Lung (tissue), 11 donors: ENCODE measurements at regions not wholly inside any gene's neighbourhood (a gene's known extent, or its start where the extent isn't known, plus 50 kb on each side); places are given as distances from the start of the nearest gene placed in this dataset.

Experiments used
- ATAC-seq: fragments of 200-7000 bp; cut with Tn5 transposase; one replicate; pipeline ENCODE4 v1.9.1; 2020; ENCODE audit warnings: moderate number of reproducible peaks; ENCODE audit not compliant: insufficient read depth, low FRiP score
- DNase-seq, 3 donors: peaks; one replicate each; pipeline ENCODE4 v3.0.0-alpha.2; 2013 to 2017
- H3K27ac ChIP-seq, 2 donors: one replicate each; pipeline ENCODE4 v1.5.1; 2013; ENCODE audit warnings: mild to moderate bottlenecking in 2 of 2, moderate library complexity in 2 of 2, control low read depth in 1 of 2, inconsistent platforms in 1 of 2, low read depth in 1 of 2, low read length in 1 of 2
- H3K27me3 ChIP-seq, 3 donors: one replicate each; pipeline ENCODE4 v1.5.1; 2013; ENCODE audit warnings: low read length in 2 of 3; ENCODE audit not compliant: control insufficient read depth in 3 of 3, insufficient read depth in 3 of 3
- H3K36me3 ChIP-seq, 4 donors: one replicate each; pipeline ENCODE4 v1.5.1; 2013; ENCODE audit warnings: low read length in 4 of 4, mild to moderate bottlenecking in 1 of 4, moderate library complexity in 1 of 4; ENCODE audit not compliant: control insufficient read depth in 4 of 4, insufficient read depth in 4 of 4
- H3K4me1 ChIP-seq, 5 donors: one replicate each; pipeline ENCODE4 v1.5.1; 2013; ENCODE audit warnings: low read length in 5 of 5, mild to moderate bottlenecking in 2 of 5, moderate library complexity in 1 of 5; ENCODE audit not compliant: control insufficient read depth in 5 of 5, insufficient read depth in 5 of 5
- H3K4me3 ChIP-seq: one replicate; pipeline ENCODE4 v1.5.1; 2013; ENCODE audit warnings: mild to moderate bottlenecking, control low read depth, moderate library complexity
- H3K9ac ChIP-seq, 2 donors: one replicate each; pipeline ENCODE4 v1.5.1; 2013; ENCODE audit warnings: low read length in 2 of 2, control low read depth in 1 of 2; ENCODE audit not compliant: insufficient read depth in 1 of 2
- H3K9me3 ChIP-seq, 4 donors: one replicate each; pipeline ENCODE4 v1.5.1; 2013; ENCODE audit warnings: low read length in 3 of 4, mild to moderate bottlenecking in 1 of 4, moderate library complexity in 1 of 4; ENCODE audit not compliant: control insufficient read depth in 4 of 4, insufficient read depth in 3 of 4
- WGBS, 2 donors: extraction: QIAGEN DNeasy Blood & Tissue Kit; methylation state at CpG; one replicate each; pipeline ENCODE4 v1.1.7; 2013; 5-methylcytosine and 5-hydroxymethylcytosine counted together
- TF ChIP-seq, protein P1 (sequence below): IDR thresholded peaks from 2 replicates; pipeline ENCODE4 v1.5.1; 2012; ENCODE audit warnings: mild to moderate bottlenecking; ENCODE audit errors: control extremely low read depth, extremely low read depth
- donor health status: control.
- donor health status: control.
- donor health status: Bipolar disorder and iron deficiency.
- donor health status: healthy.
- donor health status: DM: yes; HTN: yes; CAD: no.

DNA sequence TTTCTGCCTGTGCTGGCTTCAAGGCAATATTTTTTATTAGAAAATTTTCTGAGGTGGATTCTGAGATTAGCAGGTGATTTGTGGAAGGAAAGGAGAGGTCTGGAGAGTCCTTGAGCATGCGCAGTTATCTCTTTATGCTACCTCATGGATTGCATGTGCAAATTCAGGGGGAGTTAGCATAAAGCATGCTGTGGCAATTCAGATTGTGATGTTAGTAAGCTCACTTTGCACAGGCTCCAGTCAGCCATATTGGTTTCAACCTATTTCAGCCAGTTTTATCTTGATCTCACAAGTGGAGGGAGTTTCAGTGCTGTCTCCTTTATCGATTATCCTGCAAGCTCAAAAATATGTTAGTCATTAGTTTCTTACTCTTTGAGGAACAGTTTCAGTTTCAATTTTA lies 2012.3 kb upstream of the PIK3C3 start:
- TF ChIP-seq, protein P1, sequence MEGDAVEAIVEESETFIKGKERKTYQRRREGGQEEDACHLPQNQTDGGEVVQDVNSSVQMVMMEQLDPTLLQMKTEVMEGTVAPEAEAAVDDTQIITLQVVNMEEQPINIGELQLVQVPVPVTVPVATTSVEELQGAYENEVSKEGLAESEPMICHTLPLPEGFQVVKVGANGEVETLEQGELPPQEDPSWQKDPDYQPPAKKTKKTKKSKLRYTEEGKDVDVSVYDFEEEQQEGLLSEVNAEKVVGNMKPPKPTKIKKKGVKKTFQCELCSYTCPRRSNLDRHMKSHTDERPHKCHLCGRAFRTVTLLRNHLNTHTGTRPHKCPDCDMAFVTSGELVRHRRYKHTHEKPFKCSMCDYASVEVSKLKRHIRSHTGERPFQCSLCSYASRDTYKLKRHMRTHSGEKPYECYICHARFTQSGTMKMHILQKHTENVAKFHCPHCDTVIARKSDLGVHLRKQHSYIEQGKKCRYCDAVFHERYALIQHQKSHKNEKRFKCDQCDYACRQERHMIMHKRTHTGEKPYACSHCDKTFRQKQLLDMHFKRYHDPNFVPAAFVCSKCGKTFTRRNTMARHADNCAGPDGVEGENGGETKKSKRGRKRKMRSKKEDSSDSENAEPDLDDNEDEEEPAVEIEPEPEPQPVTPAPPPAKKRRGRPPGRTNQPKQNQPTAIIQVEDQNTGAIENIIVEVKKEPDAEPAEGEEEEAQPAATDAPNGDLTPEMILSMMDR: no peak
- no peaks in the 10 kb centered on the region for H3K9me3 ChIP-seq
- no peaks in the 10 kb centered on the region for H3K27me3 ChIP-seq
- no peak overlapping the region for H3K9ac ChIP-seq
- H3K4me3 ChIP-seq: no peak overlapping the region
- ATAC-seq: no peak
- H3K27ac ChIP-seq: no peak overlapping the region
- 81 to 87% methylated on average over 2 of the region's 2 CpGs for WGBS, 2 donors
- DNase-seq: no peak
- peaks cover 0 to 18% (median 0%) of the 10 kb centered on the region in 5 donors for H3K4me1 ChIP-seq
- no peaks in the 10 kb centered on the region for H3K36me3 ChIP-seq

DNA sequence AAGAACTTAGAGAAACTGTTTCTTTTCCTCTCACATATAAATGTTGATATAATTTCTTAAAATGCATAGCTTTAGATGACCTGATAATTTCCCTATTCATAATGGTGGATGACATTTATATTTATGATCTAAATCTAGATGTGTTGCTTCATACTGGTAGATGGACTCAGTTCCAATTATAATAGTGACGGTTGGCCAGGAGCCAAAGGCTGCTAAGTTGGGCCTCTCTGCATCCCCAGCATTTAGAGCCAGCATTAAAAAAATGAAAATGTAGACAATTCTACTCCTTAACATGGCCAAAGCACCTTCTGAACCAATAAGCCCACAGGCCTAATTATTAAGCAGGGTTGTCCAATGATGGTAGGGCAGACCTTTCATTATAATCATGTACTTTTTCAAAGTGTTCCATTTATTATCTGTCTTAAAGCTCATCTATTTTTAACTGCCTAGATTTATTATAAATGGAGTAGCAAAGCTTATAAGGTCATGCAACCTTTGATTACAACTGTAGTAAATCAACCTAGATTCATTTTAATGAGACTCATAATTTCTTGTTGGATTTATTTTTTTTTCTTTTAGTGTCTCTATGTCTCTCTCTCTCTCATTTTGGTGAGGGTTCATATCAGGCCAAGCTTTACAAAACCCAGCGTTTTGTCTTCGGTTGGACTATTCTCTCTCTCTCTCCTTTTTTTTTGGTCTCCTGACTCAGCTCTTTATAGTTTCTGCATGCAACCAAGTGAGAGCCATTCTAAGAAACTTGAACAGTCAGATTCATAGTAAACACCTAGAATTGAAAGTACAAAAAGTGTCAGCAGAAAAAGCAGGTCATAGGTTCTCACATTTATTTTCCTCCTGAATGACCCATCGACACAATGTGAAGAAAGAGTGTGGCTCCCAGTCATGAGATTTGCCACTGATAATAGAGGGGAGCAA lies 2016.1 kb upstream of the PIK3C3 start:
- Histone ChIP-seq H3K9me3 (no peaks in the 10 kb centered on the region), H3K36me3 (no peaks in the 10 kb centered on the region), H3K9ac (no peak overlapping the region), H3K27ac (no peak overlapping the region), H3K4me1 (peaks cover 0 to 29% (median 1%) of the 10 kb centered on the region in 5 donors), H3K27me3 (no peaks in the 10 kb centered on the region), H3K4me3 (no peak overlapping the region)
- no peak for ATAC-seq
- peak; percentile 54 to 92 (median 82) for DNase-seq
- TF ChIP-seq, protein P1: no peak
- 72 to 79% methylated on average over 4 of the region's 4 CpGs for WGBS, 2 donors

DNA sequence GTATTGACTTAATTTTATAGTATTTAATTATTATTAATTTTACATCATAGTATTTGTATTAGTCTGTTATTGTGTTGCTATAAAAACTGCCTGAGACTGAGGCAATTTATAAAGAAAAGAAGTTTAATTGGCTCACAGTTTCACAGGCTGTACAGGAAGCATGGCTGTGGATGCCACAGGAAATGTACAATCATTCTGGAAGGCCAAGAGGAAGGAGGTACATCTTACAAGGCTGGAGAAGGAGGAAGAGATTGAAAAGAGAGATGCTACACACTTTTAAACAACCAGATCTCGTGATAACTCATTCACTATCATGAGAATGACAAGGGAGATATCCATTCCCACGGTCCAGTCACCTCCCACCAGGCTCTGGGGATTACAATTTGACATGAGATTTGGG lies 2019.4 kb upstream of the PIK3C3 start:
- no peak for DNase-seq
- no peaks in the 10 kb centered on the region for H3K36me3 ChIP-seq
- ATAC-seq: no peak
- H3K27ac ChIP-seq: no peak overlapping the region
- H3K4me1 ChIP-seq: peaks cover 0 to 29% (median 1%) of the 10 kb centered on the region in 5 donors
- no peaks in the 10 kb centered on the region for H3K9me3 ChIP-seq
- H3K27me3 ChIP-seq: no peaks in the 10 kb centered on the region
- H3K4me3 ChIP-seq: no peak overlapping the region
- 57 to 75% methylated on average over 2 of the region's 2 CpGs for WGBS, 2 donors
- TF ChIP-seq, protein P1: no peak
- H3K9ac ChIP-seq: no peak overlapping the region
